A549 (cell line): ENCODE measurements at regions not wholly inside any gene's neighbourhood (a gene's known extent, or its start where the extent isn't known, plus 50 kb on each side); places are given as distances from the start of the nearest gene placed in this dataset.
"Not testable (repeated sequence)": the region's sequence is repeated elsewhere in the genome, so short reads cannot be mapped to it uniquely, and the experiment has no call there.

Experiments
- ATAC-seq, 2 experiments: fragments of 200-7000 bp in 1 of 2; fragments of >200 bp in 1 of 2; cut with Nextera tagmentation in 1 of 2; cut with Tn5 transposase in 1 of 2; 3 replicates each; pipeline versions ENCODE4 v1.8.0 to v1.9.1; 2018 to 2020; ENCODE audit warnings: mild to moderate bottlenecking in 1 of 2, moderate library complexity in 1 of 2
- CTCF ChIA-PET: fragments of 300-600 bp; sonication (Branson Sonifier 250); formaldehyde crosslinking; extraction: SDS; loops from one replicate; lab custom pipeline; 2021; ENCODE audit warnings: antibody characterized with exemption, inconsistent platforms; lab: Yijun Ruan, JAX
- POLR2A ChIA-PET: fragments of 350-600 bp; formaldehyde crosslinking; extraction: SDS; loops from one replicate; lab custom pipeline; 2021; ENCODE audit warnings: antibody characterized with exemption, inconsistent platforms; lab: Yijun Ruan, JAX
- DNase-seq, 2 experiments: peaks; one replicate each; pipeline versions ENCODE4 v3.0.0 to v3.0.0-alpha.2; 2011 to 2016; ENCODE audit warnings: low read depth in 1 of 2, low spot score in 1 of 2
- FAIRE-seq: peaks from 2 replicates; lab custom pipeline; 2011; peaks lifted over from hg19 to GRCh38; lab: Jason Lieb, UNC
- H3K27ac ChIP-seq, 2 experiments: fragments of >200 bp; sonication (Bioruptor Twin); formaldehyde crosslinking; 3 replicates each; pipeline ENCODE4 v1.5.1; 2016 to 2017
- H3K4me1 ChIP-seq: fragments of >200 bp; sonication (Bioruptor Twin); formaldehyde crosslinking; 3 replicates; pipeline ENCODE4 v1.6.1; 2016
- H3K4me2 ChIP-seq: fragments of >200 bp; sonication (Bioruptor Twin); formaldehyde crosslinking; 3 replicates; pipeline ENCODE4 v1.6.1; 2016
- H3K4me3 ChIP-seq: fragments of >200 bp; sonication (Bioruptor Twin); formaldehyde crosslinking; 3 replicates; pipeline ENCODE4 v1.5.1; 2016
- H3K9me3 ChIP-seq: fragments of >200 bp; sonication (Bioruptor Twin); formaldehyde crosslinking; 3 replicates; pipeline ENCODE4 v1.6.1; 2016
- BHLHE40 ChIP-seq: IDR thresholded peaks from 2 replicates; pipeline ENCODE4 v1.6.1; 2012; ENCODE audit warnings: low read depth, low read length, inconsistent platforms
- EHF ChIP-seq: fragments of 250-450 bp; sonication (Bioruptor Pico); IDR thresholded peaks from 2 replicates; pipeline ENCODE4 v1.5.0; 2020; ENCODE audit warnings: mild to moderate bottlenecking
- EP300 ChIP-seq, 2 experiments: fragments of >200 bp; sonication (Bioruptor Twin); formaldehyde crosslinking; IDR thresholded peaks; 2 replicates in 1 of 2; 3 replicates in 1 of 2; pipeline ENCODE4 v1.6.1; 2016 to 2017
- FOSB ChIP-seq: fragments of 250-450 bp; sonication (Bioruptor Pico); IDR thresholded peaks from 2 replicates; pipeline ENCODE4 v1.5.0; 2020; ENCODE audit warnings: mild to moderate bottlenecking, moderate library complexity
- HOXB13 ChIP-seq: fragments of 250-450 bp; sonication (Bioruptor Pico); IDR thresholded peaks from 2 replicates; pipeline ENCODE4 v1.5.0; 2020; ENCODE audit warnings: low read depth, mild to moderate bottlenecking, moderate library complexity
- HOXB5 ChIP-seq: fragments of 250-450 bp; sonication (Bioruptor Pico); IDR thresholded peaks from 2 replicates; pipeline ENCODE4 v1.5.0; 2020; ENCODE audit warnings: mild to moderate bottlenecking, moderate library complexity
- JUNB ChIP-seq: fragments of >200 bp; sonication (Bioruptor Twin); formaldehyde crosslinking; IDR thresholded peaks from 2 replicates; pipeline ENCODE4 v1.6.1; 2016
- KDM1A ChIP-seq: fragments of 200-600 bp; sonication (generic); IDR thresholded peaks from 2 replicates; pipeline ENCODE4 v1.6.1; 2016; ENCODE audit warnings: low read depth, mild to moderate bottlenecking
- KDM5A ChIP-seq: fragments of 200-600 bp; sonication (generic); IDR thresholded peaks from 2 replicates; pipeline ENCODE4 v1.6.1; 2016; ENCODE audit warnings: antibody characterized with exemption, mild to moderate bottlenecking
- MAFK ChIP-seq: fragments of 450-650 bp; IDR thresholded peaks from 2 replicates; pipeline ENCODE4 v1.6.1; 2014; ENCODE audit not compliant: partially characterized antibody
- POLR2A ChIP-seq: IDR thresholded peaks from 2 replicates; pipeline ENCODE4 v1.6.1; 2012; ENCODE audit warnings: mild to moderate bottlenecking, low read length
- RARB ChIP-seq: fragments of 250-450 bp; sonication (Bioruptor Pico); IDR thresholded peaks from 2 replicates; pipeline ENCODE4 v1.8.0; 2021; ENCODE audit warnings: mild to moderate bottlenecking, moderate library complexity
- RCOR1 ChIP-seq: fragments of 150-350 bp; IDR thresholded peaks from 2 replicates; pipeline ENCODE4 v1.6.1; 2014; ENCODE audit warnings: antibody characterized with exemption, low read length, low read depth
- RFX5 ChIP-seq: fragments of 450-650 bp; IDR thresholded peaks from 2 replicates; pipeline ENCODE4 v1.7.1; 2014; ENCODE audit warnings: antibody characterized with exemption, mild to moderate bottlenecking, moderate library complexity
- SMC3 ChIP-seq: fragments of >200 bp; sonication (Bioruptor Twin); formaldehyde crosslinking; IDR thresholded peaks from 3 replicates; pipeline ENCODE4 v1.6.1; 2018; ENCODE audit warnings: inconsistent platforms
- ZNF302 ChIP-seq: fragments of 250-450 bp; sonication (Bioruptor Pico); IDR thresholded peaks from 2 replicates; pipeline ENCODE4 v1.9.0; 2021; ENCODE audit warnings: inconsistent platforms, mild to moderate bottlenecking, moderate library complexity
- WGBS: methylation state at CpG from one replicate; pipeline ENCODE4 v1.1.6; 2017; ENCODE audit errors: missing lambda C conversion rate; 5-methylcytosine and 5-hydroxymethylcytosine counted together
- TF ChIP-seq, protein P1 (sequence below): IDR thresholded peaks from 2 replicates; pipeline ENCODE4 v1.6.1; 2012
- TF ChIP-seq, protein P2 (sequence below): IDR thresholded peaks from 2 replicates; pipeline ENCODE4 v1.6.1; 2012

DNA sequence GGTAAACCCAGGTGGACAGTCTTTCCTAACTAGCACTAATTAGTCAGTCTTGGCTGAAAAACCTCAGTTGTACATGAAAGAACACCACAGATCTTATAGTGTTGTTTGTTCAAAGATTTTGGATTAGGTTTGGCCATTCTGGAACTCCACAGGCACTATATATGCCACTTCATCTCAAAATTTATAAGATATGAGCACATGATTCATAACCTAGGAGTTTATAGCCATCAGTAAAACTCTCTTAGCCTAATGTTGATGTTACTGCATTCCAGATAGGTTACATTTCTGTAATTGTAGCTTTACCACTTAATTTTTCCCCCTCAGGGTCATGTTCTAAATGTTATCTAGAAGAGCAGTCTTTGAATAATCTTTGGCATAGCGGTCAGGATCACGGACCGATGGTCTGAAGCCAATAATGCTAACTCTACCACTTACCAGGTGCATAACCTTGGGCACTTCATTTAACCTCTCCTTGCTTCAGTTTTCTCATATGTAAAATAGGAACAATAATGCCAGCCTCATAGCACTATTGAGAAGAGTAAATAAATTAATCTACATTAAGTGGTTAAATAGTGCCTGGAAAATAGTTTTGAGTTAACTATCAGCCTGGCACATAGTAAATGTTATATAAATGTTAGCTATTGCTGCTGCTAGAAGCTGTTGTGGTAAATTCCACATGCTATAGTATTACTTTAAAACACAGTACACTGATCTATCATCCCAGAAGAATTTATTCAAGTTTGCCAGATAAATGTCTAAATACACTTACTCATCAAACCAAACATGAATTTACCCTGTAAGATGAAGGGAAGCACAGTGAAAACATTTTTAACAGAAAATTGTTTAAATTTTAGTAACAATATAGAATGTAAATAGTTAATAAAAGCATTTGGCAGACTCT, 743.9 kb downstream of the NR2F1-AS1 start:
- Histone ChIP-seq H3K27ac (no peak overlapping the region), H3K9me3 (no peaks in the 10 kb centered on the region), H3K4me1 (peaks cover 10% of the 10 kb centered on the region; the same call in 1 of the 3 replicates), H3K4me2 (peak overlapping the region; percentile 0; the same call in 1 of the 3 replicates), H3K4me3 (no peak overlapping the region)
- DNase-seq: no peak
- ChIA-PET POLR2A (no interaction called here), CTCF (no interaction called here)
- no peak for FAIRE-seq
- no peak; a peak in 1 of 6 replicates for ATAC-seq
- TF ChIP-seq RFX5 (no peak), ZNF302 (no peak), JUNB (no peak)
- TF ChIP-seq, protein P1, sequence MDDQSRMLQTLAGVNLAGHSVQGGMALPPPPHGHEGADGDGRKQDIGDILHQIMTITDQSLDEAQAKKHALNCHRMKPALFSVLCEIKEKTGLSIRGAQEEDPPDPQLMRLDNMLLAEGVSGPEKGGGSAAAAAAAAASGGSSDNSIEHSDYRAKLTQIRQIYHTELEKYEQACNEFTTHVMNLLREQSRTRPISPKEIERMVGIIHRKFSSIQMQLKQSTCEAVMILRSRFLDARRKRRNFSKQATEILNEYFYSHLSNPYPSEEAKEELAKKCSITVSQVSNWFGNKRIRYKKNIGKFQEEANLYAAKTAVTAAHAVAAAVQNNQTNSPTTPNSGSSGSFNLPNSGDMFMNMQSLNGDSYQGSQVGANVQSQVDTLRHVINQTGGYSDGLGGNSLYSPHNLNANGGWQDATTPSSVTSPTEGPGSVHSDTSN: no peak
- 65% methylated on average over 3 of the region's 3 CpGs for WGBS

DNA sequence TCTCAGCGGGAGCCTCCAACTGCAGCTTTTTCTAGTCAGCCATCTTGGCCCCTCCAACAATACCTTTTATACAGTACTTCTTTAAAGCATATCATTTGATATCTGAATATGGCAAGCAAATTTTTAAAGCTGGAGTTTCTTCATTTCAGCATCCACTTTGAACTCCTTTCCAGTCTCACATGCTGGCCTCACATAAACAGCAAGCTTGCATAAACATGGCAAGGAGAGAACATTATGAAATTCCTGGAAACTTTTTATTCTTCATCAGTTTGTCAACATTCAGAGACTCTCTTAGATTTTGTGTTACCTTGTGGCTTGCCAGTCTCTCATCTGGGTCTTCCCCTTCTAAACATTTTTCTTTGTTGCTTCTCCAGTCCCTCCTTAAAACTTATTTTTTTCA, 745.3 kb downstream of the NR2F1-AS1 start:
- no peak for FAIRE-seq

DNA sequence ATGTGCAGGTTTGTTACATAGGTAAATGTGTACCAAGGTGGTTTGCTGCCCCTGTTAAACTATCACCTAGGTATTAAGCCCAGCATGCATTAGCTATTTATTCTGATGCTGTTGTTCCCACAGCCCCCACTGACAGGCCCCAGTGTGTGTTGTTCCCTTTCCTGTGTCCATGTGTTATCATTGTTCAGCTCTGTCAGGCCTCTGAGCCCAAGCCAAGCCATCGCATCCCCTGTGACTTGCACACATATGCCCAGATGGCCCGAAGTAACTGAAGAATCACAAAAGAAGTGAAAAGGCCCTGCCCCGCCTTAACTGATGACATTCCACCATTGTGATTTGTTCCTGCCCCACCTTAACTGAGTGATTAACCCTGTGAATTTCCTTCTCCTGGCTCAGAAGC, 757.5 kb downstream of the NR2F1-AS1 start:
- WGBS: 68% methylated on average over 3 of the region's 3 CpGs

More for the DNA sequence above, 745.3 kb downstream of the NR2F1-AS1 start:
- CTCF ChIA-PET: no interaction called here
- TF ChIP-seq RARB (CRISPR knock-in tag) (no peak), MAFK (peak; percentile 37)
- TF ChIP-seq, all 56 proteins: peak for 1
- 29% methylated on average over 1 of the region's 1 CpG for WGBS
- no peak for ATAC-seq
- no peak overlapping the region for H3K4me2 ChIP-seq
- H3K9me3 ChIP-seq: no peaks in the 10 kb centered on the region
- no peak for DNase-seq
- no peak overlapping the region for H3K27ac ChIP-seq
- H3K4me1 ChIP-seq: peaks cover 10% of the 10 kb centered on the region; the same call in 1 of the 3 replicates
- POLR2A ChIA-PET: no interaction called here
- no peak overlapping the region for H3K4me3 ChIP-seq

DNA sequence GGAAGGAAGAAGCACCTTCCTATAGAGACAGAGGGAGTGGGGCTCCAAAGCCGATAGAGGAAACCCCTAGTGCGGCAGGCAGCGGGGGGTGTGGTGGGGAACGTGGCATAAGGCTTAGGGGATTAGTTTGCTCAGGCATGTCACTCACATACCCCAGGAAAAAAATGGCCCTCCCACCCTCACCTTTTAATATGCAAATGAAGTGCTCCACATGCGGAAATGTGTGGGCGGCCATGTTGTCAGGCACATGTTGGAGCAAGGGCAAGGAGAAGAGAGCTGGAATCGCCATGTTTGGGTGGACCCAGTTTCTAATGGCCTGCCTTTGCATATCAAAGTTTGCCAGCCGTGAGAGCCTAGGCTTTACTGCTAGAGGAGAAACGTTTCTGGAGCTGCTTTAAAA, 758.8 kb downstream of the NR2F1-AS1 start:
- FAIRE-seq (no peak), DNase-seq (no peak), ATAC-seq (no peak)
- no peak overlapping the region for H3K27ac ChIP-seq
- H3K9me3 ChIP-seq: no peaks in the 10 kb centered on the region
- H3K4me2 ChIP-seq: no peak overlapping the region
- 79% methylated on average over 9 of the region's 9 CpGs for WGBS
- no peak overlapping the region for H3K4me3 ChIP-seq
- 0 out of 3 replicates have a peak, but pooled peaks cover 5% of the 10 kb centered on the region for H3K4me1 ChIP-seq
- TF ChIP-seq POLR2A (no peak), KDM5A (no peak), HOXB13 (no peak), KDM1A (no peak), SMC3 (no peak), RCOR1 (no peak), HOXB5 (CRISPR knock-in tag) (no peak), EHF (CRISPR knock-in tag) (no peak), FOSB (CRISPR knock-in tag) (no peak), EP300 (IDR thresholded peaks at IDR 0.05) (no peak), BHLHE40 (no peak), JUNB (no peak)
- TF ChIP-seq, protein P2, sequence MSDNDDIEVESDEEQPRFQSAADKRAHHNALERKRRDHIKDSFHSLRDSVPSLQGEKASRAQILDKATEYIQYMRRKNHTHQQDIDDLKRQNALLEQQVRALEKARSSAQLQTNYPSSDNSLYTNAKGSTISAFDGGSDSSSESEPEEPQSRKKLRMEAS: no peak
- POLR2A ChIA-PET: no interaction called here
- CTCF ChIA-PET: no interaction called here

More for the DNA sequence above, 757.5 kb downstream of the NR2F1-AS1 start:
- H3K4me2 ChIP-seq, FAIRE-seq, POLR2A ChIA-PET, CTCF ChIA-PET, DNase-seq, H3K4me3 ChIP-seq, H3K4me1 ChIP-seq, ATAC-seq, H3K27ac ChIP-seq, H3K9me3 ChIP-seq: not testable (repeated sequence)
